Nephron (organoid): ENCODE measurements at regions not wholly inside any gene's neighbourhood (a gene's known extent, or its start where the extent isn't known, plus 50 kb on each side); places are given as distances from the start of the nearest gene placed in this dataset.
"Not testable (repeated sequence)": the region's sequence is repeated elsewhere in the genome, so short reads cannot be mapped to it uniquely, and the experiment has no call there.

Source experiments
- H3K27ac Mint-ChIP-seq, 3 experiments: 2 replicates each; pipeline ENCODE4 v1.8.0; 2020; ENCODE audit warnings: mixed read lengths in 3 of 3, mild to moderate bottlenecking in 2 of 3, moderate library complexity in 1 of 3
- H3K27me3 Mint-ChIP-seq: 2 replicates; pipeline ENCODE4 v1.8.0; 2021; ENCODE audit warnings: low read depth, mild to moderate bottlenecking, moderate library complexity, mixed read lengths
- H3K36me3 Mint-ChIP-seq: 2 replicates; pipeline ENCODE4 v1.8.0; 2020; ENCODE audit warnings: low read depth, mixed read lengths
- H3K4me1 Mint-ChIP-seq: 2 replicates; pipeline ENCODE4 v1.8.0; 2020; ENCODE audit warnings: mixed read lengths
- H3K4me3 Mint-ChIP-seq, 3 experiments: 2 replicates each; pipeline ENCODE4 v1.8.0; 2020; ENCODE audit warnings: mild to moderate bottlenecking in 3 of 3, mixed read lengths in 3 of 3, moderate library complexity in 2 of 3
- H3K9me3 Mint-ChIP-seq: 2 replicates; pipeline ENCODE4 v1.8.0; 2020; ENCODE audit warnings: mixed read lengths
- CTCF ChIP-seq, 3 experiments: fragments of 200-600 bp; sonication (generic); IDR thresholded peaks; one replicate each; pipeline ENCODE4 v1.5.0; 2021; ENCODE audit warnings: antibody characterized with exemption in 3 of 3; ENCODE audit not compliant: unreplicated experiment in 3 of 3

- no peaks in the 10 kb centered on the region for H3K36me3 Mint-ChIP-seq
- no peaks in the 10 kb centered on the region for H3K27me3 Mint-ChIP-seq
Measured at GRCh38 chr5:106047341-106047740, 1623.4 kb downstream of the EFNA5 start.

GRCh38 chr5:106032069-106032468, 1638.7 kb downstream of the EFNA5 start:
- not testable (repeated sequence) for H3K27ac Mint-ChIP-seq, H3K36me3 Mint-ChIP-seq, H3K4me1 Mint-ChIP-seq, H3K27me3 Mint-ChIP-seq, H3K9me3 Mint-ChIP-seq, H3K4me3 Mint-ChIP-seq

More at GRCh38 chr5:106047341-106047740, 1623.4 kb downstream of the EFNA5 start:
- no peak overlapping the region for H3K4me3 Mint-ChIP-seq
- TF ChIP-seq CTCF (IDR thresholded peaks at IDR 0.05; ENCODE audit: unreplicated experiment in 3 of 3) = no peak
- H3K27ac Mint-ChIP-seq = no peak overlapping the region
- H3K9me3 Mint-ChIP-seq = no peaks in the 10 kb centered on the region
- H3K4me1 Mint-ChIP-seq = no peaks in the 10 kb centered on the region

GRCh38 chr5:106028314-106028713, 1642.4 kb downstream of the EFNA5 start:
- TF ChIP-seq CTCF (IDR thresholded peaks at IDR 0.05; ENCODE audit: unreplicated experiment in 3 of 3) = no peak
- Mint-ChIP-seq H3K27ac (no peak overlapping the region), H3K4me3 (no peak overlapping the region), H3K36me3 (no peaks in the 10 kb centered on the region), H3K4me1 (no peaks in the 10 kb centered on the region), H3K9me3 (peaks cover 5% of the 10 kb centered on the region), H3K27me3 (no peaks in the 10 kb centered on the region)

GRCh38 chr5:106020894-106021293, 1649.8 kb downstream of the EFNA5 start:
- Mint-ChIP-seq H3K4me1 (peaks cover 14% of the 10 kb centered on the region), H3K36me3 (no peaks in the 10 kb centered on the region), H3K27ac (no peak overlapping the region), H3K9me3 (no peaks in the 10 kb centered on the region), H3K27me3 (no peaks in the 10 kb centered on the region), H3K4me3 (no peak overlapping the region)
- TF ChIP-seq CTCF (IDR thresholded peaks at IDR 0.05; ENCODE audit: unreplicated experiment in 3 of 3) = no peak

- no peaks in the 10 kb centered on the region for H3K36me3 Mint-ChIP-seq
- H3K27me3 Mint-ChIP-seq = no peaks in the 10 kb centered on the region
- peaks cover 19% of the 10 kb centered on the region for H3K4me1 Mint-ChIP-seq
- no peak overlapping the region for H3K4me3 Mint-ChIP-seq
- no peaks in the 10 kb centered on the region for H3K9me3 Mint-ChIP-seq
- TF ChIP-seq CTCF (IDR thresholded peaks at IDR 0.05; ENCODE audit: unreplicated experiment in 3 of 3) = no peak
- peak overlapping the region; percentile 20 to 53 (median 28) for H3K27ac Mint-ChIP-seq
Measured at GRCh38 chr5:106019261-106019660, 1651.5 kb downstream of the EFNA5 start.

- Mint-ChIP-seq H3K36me3 (no peaks in the 10 kb centered on the region), H3K4me3 (no peak overlapping the region), H3K4me1 (peaks cover 19% of the 10 kb centered on the region), H3K9me3 (no peaks in the 10 kb centered on the region), H3K27me3 (no peaks in the 10 kb centered on the region), H3K27ac (peak overlapping the region; percentile 11 to 52 (median 27))
- no peak for TF ChIP-seq CTCF (IDR thresholded peaks at IDR 0.05; ENCODE audit: unreplicated experiment in 3 of 3)
Measured at GRCh38 chr5:106017243-106017857, 1653.4 kb downstream of the EFNA5 start.
